Chondrocyte (in vitro differentiated cells): ENCODE measurements at regions not wholly inside any gene's neighbourhood (a gene's known extent, or its start where the extent isn't known, plus 50 kb on each side); places are given as distances from the start of the nearest gene placed in this dataset.

Source experiments
- DNase-seq: peaks from one replicate; pipeline ENCODE4 v3.0.0; 2021; ENCODE audit warnings: mixed read lengths, low spot score
- H3K27ac Mint-ChIP-seq: one replicate; pipeline ENCODE4 v1.8.0; 2021; ENCODE audit warnings: mild to moderate bottlenecking, moderate library complexity, mixed read lengths; ENCODE audit not compliant: unreplicated experiment
- H3K27me3 Mint-ChIP-seq: 2 replicates; pipeline ENCODE4 v1.8.0; 2021; ENCODE audit warnings: low read depth, mixed read lengths
- H3K36me3 Mint-ChIP-seq: 2 replicates; pipeline ENCODE4 v1.8.0; 2021; ENCODE audit warnings: low read depth, mixed read lengths
- H3K4me1 Mint-ChIP-seq: 2 replicates; pipeline ENCODE4 v1.8.0; 2021; ENCODE audit warnings: low read depth, mild to moderate bottlenecking, mixed read lengths
- H3K4me3 Mint-ChIP-seq: one replicate; pipeline ENCODE4 v1.8.0; 2021; ENCODE audit warnings: mild to moderate bottlenecking, moderate library complexity, mixed read lengths; ENCODE audit not compliant: unreplicated experiment
- H3K9me3 Mint-ChIP-seq: 2 replicates; pipeline ENCODE4 v1.8.0; 2021; ENCODE audit warnings: low read depth, mixed read lengths
- CTCF ChIP-seq: fragments of 200-600 bp; sonication (generic); IDR thresholded peaks from 2 replicates; pipeline ENCODE4 v1.5.0; 2021; ENCODE audit warnings: antibody characterized with exemption, mild to moderate bottlenecking, moderate library complexity

GRCh38 chr22:49083607-49084006 is 744.1 kb downstream of the BRD1 start:
- H3K36me3 Mint-ChIP-seq = no peaks in the 10 kb centered on the region
- H3K4me3 Mint-ChIP-seq = no peak overlapping the region
- DNase-seq = peak; percentile 56
- no peak overlapping the region for H3K27ac Mint-ChIP-seq
- peaks cover 25% of the 10 kb centered on the region for H3K27me3 Mint-ChIP-seq
- TF ChIP-seq CTCF = no peak
- no peaks in the 10 kb centered on the region for H3K4me1 Mint-ChIP-seq
- no peaks in the 10 kb centered on the region for H3K9me3 Mint-ChIP-seq

- Mint-ChIP-seq H3K27ac (no peak overlapping the region), H3K36me3 (no peaks in the 10 kb centered on the region), H3K9me3 (no peaks in the 10 kb centered on the region), H3K4me3 (no peak overlapping the region), H3K27me3 (peaks cover 21% of the 10 kb centered on the region), H3K4me1 (no peaks in the 10 kb centered on the region)
- no peak for TF ChIP-seq CTCF
- DNase-seq = no peak
Observed at GRCh38 chr22:49082451-49082850, 745.2 kb downstream of the BRD1 start.

- Mint-ChIP-seq H3K4me3 (no peak overlapping the region), H3K27me3 (peaks cover 20% of the 10 kb centered on the region), H3K4me1 (no peaks in the 10 kb centered on the region), H3K9me3 (no peaks in the 10 kb centered on the region), H3K36me3 (no peaks in the 10 kb centered on the region), H3K27ac (no peak overlapping the region)
- peak; percentile 56 for DNase-seq
- TF ChIP-seq CTCF = no peak
Observed at GRCh38 chr22:49081926-49082325, 745.7 kb downstream of the BRD1 start.

GRCh38 chr22:49081261-49081666 is 746.4 kb downstream of the BRD1 start:
- no peak overlapping the region for H3K4me3 Mint-ChIP-seq
- H3K9me3 Mint-ChIP-seq = no peaks in the 10 kb centered on the region
- H3K4me1 Mint-ChIP-seq = no peaks in the 10 kb centered on the region
- no peak for TF ChIP-seq CTCF
- H3K36me3 Mint-ChIP-seq = no peaks in the 10 kb centered on the region
- H3K27ac Mint-ChIP-seq = no peak overlapping the region
- H3K27me3 Mint-ChIP-seq = peaks cover 24% of the 10 kb centered on the region
- DNase-seq = peak; percentile 88

- DNase-seq = peak; percentile 77
- H3K9me3 Mint-ChIP-seq = no peaks in the 10 kb centered on the region
- peaks cover 26% of the 10 kb centered on the region for H3K27me3 Mint-ChIP-seq
Observed at GRCh38 chr22:49080631-49081030, 747.0 kb downstream of the BRD1 start.

More at GRCh38 chr22:49080631-49081030, 747.0 kb downstream of the BRD1 start:
- no peak for TF ChIP-seq CTCF
- no peak overlapping the region for H3K27ac Mint-ChIP-seq
- no peak overlapping the region for H3K4me3 Mint-ChIP-seq
- H3K36me3 Mint-ChIP-seq = no peaks in the 10 kb centered on the region
- no peaks in the 10 kb centered on the region for H3K4me1 Mint-ChIP-seq
